HG03342 (cell line): ENCODE measurements at regions not wholly inside any gene's neighbourhood (a gene's known extent, or its start where the extent isn't known, plus 50 kb on each side); places are given as distances from the start of the nearest gene placed in this dataset.
"Not testable (repeated sequence)": the region's sequence is repeated elsewhere in the genome, so short reads cannot be mapped to it uniquely, and the experiment has no call there.

Experiments
- ATAC-seq: cut with Tn5 transposase; IDR thresholded peaks from one replicate; pipeline ENCODE4 v1.9.1; 2021; ENCODE audit warnings: mild to moderate bottlenecking, moderate library complexity; ENCODE audit not compliant: unreplicated experiment

- ATAC-seq: no peak
Measured at GRCh38 chr11:37948258-37948657, 1350.2 kb upstream of the RAG2 start.

GRCh38 chr11:37947821-37948220 is 1349.8 kb upstream of the RAG2 start:
- no peak for ATAC-seq

GRCh38 chr11:37946155-37946766 is 1348.2 kb upstream of the RAG2 start:
- ATAC-seq: peak; percentile 93

- ATAC-seq: no peak
Measured at GRCh38 chr11:37942081-37942480, 1344.0 kb upstream of the RAG2 start.

- no peak for ATAC-seq
Measured at GRCh38 chr11:37929100-37929653, 1331.1 kb upstream of the RAG2 start.

DNA sequence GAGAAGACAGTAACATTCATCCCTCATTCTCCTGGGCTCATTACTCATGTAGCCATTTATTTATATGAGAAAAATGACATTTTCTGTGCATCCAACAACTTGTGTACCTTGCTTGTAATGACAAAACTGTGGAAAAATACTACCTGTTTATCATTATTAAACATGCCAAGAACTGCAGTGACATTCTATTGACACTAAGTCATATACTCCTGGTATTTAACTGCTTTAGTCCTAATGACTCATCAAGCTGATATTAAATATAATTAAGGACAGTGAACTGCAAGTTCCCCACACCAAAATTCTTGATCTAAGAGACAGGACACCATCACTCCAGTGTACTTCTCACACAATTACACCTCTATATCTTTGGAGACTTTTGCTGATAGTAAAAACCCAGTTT is 1328.7 kb upstream of the RAG2 start:
- ATAC-seq: no peak

DNA sequence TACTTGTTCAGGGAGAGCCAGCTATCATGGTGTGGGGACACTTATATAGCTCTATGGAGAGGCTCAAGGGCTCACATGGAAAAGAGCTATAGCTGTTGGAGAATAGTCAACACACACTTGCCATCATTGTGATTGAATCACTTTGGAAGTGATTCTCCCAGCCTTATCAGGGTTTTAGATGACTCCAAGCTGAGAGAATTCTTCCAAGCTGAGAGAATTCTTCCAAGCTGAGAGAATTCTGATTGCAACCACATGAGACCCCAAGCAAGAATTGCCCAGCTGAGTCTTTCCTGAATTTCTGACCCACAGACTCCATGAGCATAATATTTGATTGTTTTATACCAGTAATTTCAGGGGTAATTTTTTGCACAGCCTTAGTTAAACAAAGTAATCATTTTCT is 1318.3 kb upstream of the RAG2 start:
- ATAC-seq: no peak

DNA sequence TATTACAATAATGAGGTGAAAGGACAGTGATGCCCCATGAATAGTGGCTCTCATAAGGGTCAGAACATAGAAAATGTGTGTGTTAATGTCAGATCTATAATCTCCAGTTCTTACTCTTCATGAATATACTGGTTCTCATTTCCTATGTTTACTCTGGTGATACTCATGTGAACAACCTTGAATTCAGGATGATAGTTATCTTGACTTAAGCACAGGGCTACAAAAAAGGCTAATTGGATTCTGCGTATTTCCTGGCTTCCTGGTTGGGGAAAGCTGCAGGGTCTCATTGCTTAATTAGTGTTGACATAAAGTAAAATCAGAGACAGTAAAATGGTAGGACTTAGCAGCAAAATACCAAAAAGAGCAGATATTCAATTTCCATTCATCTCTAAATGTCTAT is 1316.8 kb upstream of the RAG2 start:
- no peak for ATAC-seq

- ATAC-seq: no peak
Measured at GRCh38 chr11:37908219-37908548, 1310.1 kb upstream of the RAG2 start.

DNA sequence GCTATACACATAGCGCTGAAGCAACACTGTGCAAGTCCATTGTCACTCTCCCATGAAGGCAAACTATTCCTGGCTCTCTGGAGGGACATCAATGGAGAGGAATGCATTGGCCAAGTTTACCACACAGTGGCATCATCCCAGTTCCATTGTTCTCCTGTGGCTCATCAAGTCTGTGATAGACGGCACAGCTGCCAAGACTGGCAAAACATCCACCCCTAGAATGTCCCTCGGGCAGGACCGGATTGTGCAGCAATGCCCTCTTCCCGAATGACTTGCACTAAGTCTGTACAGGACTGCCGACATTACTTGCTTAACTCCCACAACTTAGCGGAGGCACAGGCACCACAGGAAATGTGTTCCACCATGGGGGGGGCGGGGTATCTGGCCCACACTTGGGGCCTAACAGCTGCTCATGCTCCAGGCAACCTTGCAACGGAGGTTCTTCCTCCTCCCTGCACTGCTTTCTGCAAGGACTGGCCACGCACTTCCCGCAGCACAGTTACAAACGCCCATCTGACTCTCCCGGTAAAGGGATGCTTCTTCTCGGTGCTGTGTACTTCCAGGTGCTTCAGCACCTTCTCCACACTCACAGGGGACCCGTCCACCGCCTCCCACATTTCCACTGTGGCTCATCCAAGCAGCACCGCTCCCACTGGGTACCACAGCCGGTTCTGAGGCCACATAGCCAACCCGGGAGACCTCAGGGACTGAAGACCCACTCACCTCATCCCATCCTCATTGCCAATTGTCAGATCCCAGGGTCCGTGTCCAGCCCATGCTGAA is 1309.6 kb upstream of the RAG2 start:
- no peak for ATAC-seq

DNA sequence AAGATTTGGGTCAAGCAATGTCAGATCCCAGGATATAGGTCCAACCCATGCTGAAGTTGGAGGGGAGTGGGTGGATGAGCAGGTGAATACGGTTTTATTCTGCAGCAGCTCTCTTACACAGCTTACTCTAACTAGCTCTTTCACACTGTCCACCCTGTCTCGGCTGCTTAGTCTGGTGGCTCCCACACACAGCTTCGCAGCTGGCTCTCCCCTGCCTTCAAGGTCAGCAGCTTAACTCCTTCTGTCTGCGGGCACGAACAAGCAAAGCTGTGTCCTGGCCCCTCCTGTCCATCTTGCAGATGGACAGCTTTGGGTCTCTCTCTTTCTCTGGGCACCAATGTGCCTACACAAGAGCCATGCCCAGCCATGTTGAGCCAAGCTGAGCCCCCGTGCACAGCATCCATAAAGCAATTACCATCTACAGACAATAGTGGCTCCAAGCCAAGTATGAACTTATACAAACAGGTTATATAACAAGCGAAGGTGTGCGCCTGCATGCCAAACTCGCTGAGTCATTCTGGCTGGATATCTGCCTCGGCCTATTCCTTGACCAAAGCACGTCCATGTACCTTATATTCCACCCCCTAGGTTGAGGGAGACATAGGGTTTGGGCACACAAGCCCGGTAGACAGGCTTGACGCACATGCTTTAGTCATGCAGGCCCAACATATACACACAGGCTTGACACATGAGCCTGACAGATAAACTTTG is 1307.8 kb upstream of the RAG2 start:
- no peak for ATAC-seq

- ATAC-seq: no peak
Measured at GRCh38 chr11:37896016-37896415, 1298.0 kb upstream of the RAG2 start.

- ATAC-seq: no peak
Measured at GRCh38 chr11:37881741-37882140, 1283.7 kb upstream of the RAG2 start.

- no peak for ATAC-seq
Measured at GRCh38 chr11:37861671-37862070, 1263.6 kb upstream of the RAG2 start.

DNA sequence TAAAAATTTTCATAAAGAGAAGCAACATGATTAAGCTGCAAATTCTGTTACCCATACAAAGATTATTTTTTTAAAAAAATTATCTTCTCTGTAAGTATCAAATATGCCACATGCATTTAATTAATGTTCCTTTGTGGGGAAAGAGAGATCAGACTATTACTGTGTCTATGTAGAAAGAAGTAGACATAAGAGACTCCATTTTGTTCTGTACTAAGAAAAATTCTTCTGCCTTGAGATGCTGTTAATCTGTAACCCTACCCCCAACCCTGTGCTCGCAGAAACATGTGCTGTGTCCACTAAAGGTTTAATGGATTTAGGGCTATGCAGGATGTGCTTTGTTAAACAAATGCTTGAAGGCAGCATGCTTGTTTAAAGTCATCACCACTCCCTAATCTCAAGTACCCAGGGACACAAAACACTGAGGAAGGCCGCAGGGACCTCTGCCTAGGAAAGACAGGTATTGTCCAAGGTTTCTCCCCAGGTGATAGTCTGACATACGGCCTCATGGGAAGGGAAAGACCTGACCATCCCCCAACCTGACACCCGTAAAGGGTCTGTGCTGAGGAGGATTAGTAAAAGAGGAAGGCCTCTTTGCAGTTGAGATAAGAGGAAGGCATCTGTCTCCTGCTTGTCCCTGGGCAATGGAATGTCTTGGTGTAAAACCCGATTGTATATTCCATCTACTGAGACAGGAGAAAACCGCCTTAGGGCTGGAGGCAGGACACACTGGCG is 1260.9 kb upstream of the RAG2 start:
- ATAC-seq: not testable (repeated sequence)

DNA sequence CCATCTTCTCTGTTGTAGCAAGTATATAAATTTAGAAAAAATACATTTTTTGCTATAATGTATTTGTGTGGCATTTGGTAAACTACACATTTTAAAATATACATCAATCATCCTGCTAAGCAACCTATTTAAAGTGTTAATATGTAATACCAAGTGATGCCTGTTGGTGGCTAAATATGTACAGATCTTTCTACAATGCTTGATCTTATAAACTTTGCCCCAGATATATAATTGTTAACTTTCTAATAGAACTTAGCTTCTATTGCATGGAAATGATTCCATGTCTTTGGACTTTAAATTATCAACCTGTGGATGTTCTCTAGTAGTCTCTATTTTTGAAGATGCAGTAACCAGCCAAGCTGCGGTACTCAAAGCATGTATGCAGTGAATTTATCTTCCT is 1260.4 kb upstream of the RAG2 start:
- no peak for ATAC-seq

GRCh38 chr11:37857726-37858125 is 1259.7 kb upstream of the RAG2 start:
- ATAC-seq: no peak

DNA sequence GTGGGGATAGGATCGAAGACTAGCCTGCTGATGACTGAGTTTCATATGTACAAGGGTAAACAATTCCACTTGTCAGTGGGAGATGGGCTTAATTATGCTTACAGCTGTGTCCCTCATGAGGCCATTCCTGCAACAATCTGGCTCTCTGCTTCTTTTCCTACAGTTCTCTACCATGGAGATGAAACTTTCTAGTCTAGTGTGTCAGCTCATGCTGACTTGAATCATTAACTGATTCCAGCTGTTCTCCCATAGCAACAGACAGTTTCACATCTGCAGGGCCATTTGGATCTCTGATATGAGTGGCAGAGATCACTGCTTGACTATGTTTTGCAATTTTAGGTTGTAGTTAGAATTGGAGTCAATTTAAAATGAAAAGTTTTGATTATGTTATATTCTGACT is 1251.7 kb upstream of the RAG2 start:
- no peak for ATAC-seq

DNA sequence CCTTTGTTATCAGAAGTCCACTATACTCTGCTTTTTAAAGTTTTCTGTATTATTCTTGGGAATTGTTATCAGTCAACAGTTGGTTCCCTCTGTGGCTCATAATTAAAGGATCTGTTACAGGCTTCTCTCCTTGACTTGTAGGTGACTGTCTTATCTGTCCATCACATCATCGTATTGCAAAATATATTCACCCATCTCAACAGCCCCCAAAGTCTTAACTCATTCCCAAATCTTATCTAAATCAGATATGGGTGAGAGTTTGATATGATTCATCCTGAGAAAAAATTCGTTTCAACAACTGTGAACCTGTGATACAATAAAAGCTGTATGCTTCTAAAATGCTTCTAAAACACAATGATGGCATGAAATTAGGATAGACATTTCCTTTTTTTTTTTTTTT is 1245.6 kb upstream of the RAG2 start:
- no peak for ATAC-seq

DNA sequence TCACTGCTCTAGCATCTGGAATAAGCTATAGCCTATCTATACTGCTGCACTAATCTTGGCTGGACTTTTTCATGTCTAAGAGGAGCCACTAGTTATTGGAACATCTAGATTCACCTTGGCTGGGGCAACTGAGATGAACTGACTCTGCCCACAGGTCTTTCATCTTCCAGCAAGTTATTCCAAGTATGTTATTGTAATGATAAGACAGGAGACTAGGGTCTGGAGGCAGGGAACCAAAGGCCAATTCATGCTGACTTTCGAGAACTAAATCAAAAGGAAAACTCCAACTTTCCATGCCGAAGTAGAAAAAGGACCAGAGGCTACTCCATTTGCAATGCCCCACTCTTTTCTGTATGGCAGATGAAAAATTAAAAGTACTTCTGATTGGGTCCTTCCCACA is 1243.0 kb upstream of the RAG2 start:
- no peak for ATAC-seq

DNA sequence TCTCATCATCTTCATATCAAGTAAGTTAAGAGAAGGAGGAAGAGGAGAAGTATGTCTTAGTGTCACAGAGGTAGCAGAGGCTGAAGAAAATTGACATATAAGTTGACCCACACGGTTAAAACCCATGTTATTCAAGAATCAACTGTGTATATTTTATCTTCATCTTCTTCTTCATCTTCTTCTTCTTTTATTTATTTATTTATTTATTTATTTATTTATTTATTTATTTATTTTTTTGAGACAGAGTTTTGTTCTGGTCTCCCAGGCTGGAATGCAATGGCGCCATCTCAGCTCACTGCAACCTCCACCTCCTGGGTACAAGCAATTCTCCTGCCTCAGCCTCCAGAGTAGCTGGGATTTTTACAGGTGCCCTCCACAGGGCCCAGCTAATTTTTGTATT is 1242.3 kb upstream of the RAG2 start:
- ATAC-seq: not testable (repeated sequence)
